ENCODE measurements at regions not wholly inside any gene's neighbourhood (a gene's known extent, or its start where the extent isn't known, plus 50 kb on each side); places are given as distances from the start of the nearest gene placed in this dataset.

DNA sequence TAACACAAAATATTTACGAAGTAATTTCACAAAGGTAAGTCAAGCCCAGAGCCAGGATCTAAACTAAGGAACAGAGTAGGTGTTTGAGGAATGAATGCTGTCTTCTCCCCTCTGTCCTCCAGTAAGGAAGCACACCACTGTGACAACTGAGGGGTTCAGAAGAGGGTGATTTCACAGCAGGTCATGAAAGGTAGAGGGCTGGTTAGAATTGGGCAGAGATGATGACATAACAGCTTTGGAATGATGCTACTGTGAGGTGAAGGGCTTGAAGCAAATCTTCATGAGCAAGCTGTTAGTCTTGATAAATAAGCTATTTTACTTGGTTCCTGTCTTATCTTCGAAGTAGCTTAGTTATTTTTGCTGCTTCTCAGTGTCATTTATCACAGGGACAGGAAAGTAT is 498.6 kb downstream of the FGF9 start:
- intact Hi-C loops (cut with micrococcal nuclease) = no loop called here

More for the DNA sequence above, 498.6 kb downstream of the FGF9 start:
- no peaks in the 10 kb centered on the region for H3K36me3 ChIP-seq (ENCODE audit: control insufficient read depth in 2 of 2, extremely low read depth in 1 of 2, insufficient read depth in 2 of 2, low read length in 2 of 2)
- CTCF ChIA-PET = no interaction called here
- no TSS peak for BruUV-seq (replicated peaks)
- no peak overlapping the region for H3K4me3 ChIP-seq (replicated peaks in 1 of 3; ENCODE audit: insufficient read depth in 1 of 3, low read depth in 1 of 3, low read length in 3 of 3)
- peaks cover 7% of the 10 kb centered on the region for H3K9me3 ChIP-seq (replicated peaks; ENCODE audit: control insufficient read depth, insufficient read depth, low read length)
- H3K79me2 ChIP-seq (ENCODE audit: control insufficient read depth, insufficient read depth, low read length) = no peaks in the 10 kb centered on the region
- no peaks in the 10 kb centered on the region for H3K9me1 ChIP-seq (replicated peaks; ENCODE audit: control insufficient read depth, extremely low read depth, insufficient read depth, low read length)
- no peak overlapping the region for H3K27ac ChIP-seq (ENCODE audit: insufficient read depth, low read depth, low read length)
- no peak overlapping the region for H2AFZ ChIP-seq (ENCODE audit: low read depth, low read length)
- POLR2A ChIA-PET = no interaction called here
- H3K4me2 ChIP-seq (ENCODE audit: insufficient read depth, low read length) = no peak overlapping the region
- no peaks in the 10 kb centered on the region for H3K27me3 ChIP-seq (ENCODE audit: control insufficient read depth in 2 of 2, insufficient read depth in 2 of 2, low read length in 2 of 2)
- dilution Hi-C loops (cut with MboI; ENCODE audit: extremely low pct_ligation_motif_present, low sequenced_read_pairs) = no loop called here
- TF ChIP-seq FOS (IDR thresholded peaks at IDR 0.05; ENCODE audit: borderline replicate concordance, insufficient read depth, low read length) (no peak), CTCF (IDR thresholded peaks at IDR 0.05; ENCODE audit: extremely low read depth in 1 of 2, insufficient read depth in 1 of 2, low read depth in 1 of 2, low read length in 2 of 2) (no peak), POLR2A (IDR thresholded peaks at IDR 0.05; ENCODE audit: low read depth, low read length) (no peak), JUN (IDR thresholded peaks at IDR 0.05; ENCODE audit: borderline replicate concordance, insufficient read depth, insufficient read length, low read depth) (no peak), GATA2 (IDR thresholded peaks at IDR 0.05; ENCODE audit: insufficient read depth, insufficient read length, low read depth, low read length) (no peak), EZH2 (IDR thresholded peaks at IDR 0.05; ENCODE audit: borderline replicate concordance, low read depth, low read length, severe bottlenecking) (no peak), POLR2AphosphoS5 (IDR thresholded peaks at IDR 0.05; ENCODE audit: insufficient read depth, low read depth, low read length) (no peak), MYC (IDR thresholded peaks at IDR 0.05; ENCODE audit: low read depth, low read length) (no peak)
- TF ChIP-seq, protein P1, sequence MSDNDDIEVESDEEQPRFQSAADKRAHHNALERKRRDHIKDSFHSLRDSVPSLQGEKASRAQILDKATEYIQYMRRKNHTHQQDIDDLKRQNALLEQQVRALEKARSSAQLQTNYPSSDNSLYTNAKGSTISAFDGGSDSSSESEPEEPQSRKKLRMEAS (IDR thresholded peaks at IDR 0.05; ENCODE audit: insufficient read depth, insufficient read length) = no peak
- no peaks in the 10 kb centered on the region for H4K20me1 ChIP-seq (replicated peaks; ENCODE audit: control insufficient read depth, extremely low read depth, insufficient read depth, low read length)
- FAIRE-seq (no peak), DNase-seq (ENCODE audit: low read depth, low spot score) (no peak)
- H3K4me1 ChIP-seq (ENCODE audit: control insufficient read depth, extremely low read depth, insufficient read depth, low read length) = no peaks in the 10 kb centered on the region
- H3K9ac ChIP-seq (replicated peaks; ENCODE audit: extremely low read depth, insufficient read depth, low read length) = no peak overlapping the region

All from endothelial cell of umbilical vein (primary cell).